ENCODE measurements at regions not wholly inside any gene's neighbourhood (a gene's known extent, or its start where the extent isn't known, plus 50 kb on each side); places are given as distances from the start of the nearest gene placed in this dataset.
"Not testable (repeated sequence)": the region's sequence is repeated elsewhere in the genome, so short reads cannot be mapped to it uniquely, and the experiment has no call there.

DNA sequence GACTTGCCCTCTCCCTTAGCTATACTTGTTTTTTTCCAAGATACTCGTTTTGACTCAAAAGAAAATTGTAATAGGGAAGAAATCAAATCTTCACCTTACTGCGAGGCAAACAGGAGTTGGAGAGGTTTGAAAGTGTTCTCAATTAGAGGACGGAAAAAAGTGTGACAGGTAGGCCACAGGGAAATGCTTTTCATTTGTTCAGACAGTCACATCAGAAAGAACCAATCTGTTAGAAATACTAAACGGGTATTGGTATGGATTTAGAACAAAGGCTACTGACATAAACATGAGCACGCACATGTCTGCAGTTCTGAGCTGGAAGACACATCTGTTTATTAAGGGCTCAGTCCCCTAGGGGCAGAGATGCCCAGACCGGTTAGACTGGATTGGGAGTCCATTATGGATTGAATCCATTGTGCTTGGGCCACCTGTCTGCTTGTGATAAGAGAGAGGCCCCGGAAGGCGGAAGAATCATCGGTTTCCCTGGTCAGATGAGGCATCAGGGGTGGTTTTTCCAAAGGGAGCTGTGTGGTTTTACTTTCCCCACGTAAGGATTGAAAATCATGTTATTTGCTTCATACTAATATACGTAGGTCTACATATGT is 220.9 kb upstream of the MYLIP start:
- Histone ChIP-seq H3K4me3 (ENCODE audit: low read depth, low read length) (no peak overlapping the region), H3K27ac (ENCODE audit: insufficient read depth, low read length, poor library complexity, severe bottlenecking) (no peak overlapping the region), H3K9me3 (ENCODE audit: control insufficient read depth in 2 of 2, low read length in 2 of 2) (no peaks in the 10 kb centered on the region), H3K27me3 (ENCODE audit: control insufficient read depth, insufficient read depth, low read length) (no peaks in the 10 kb centered on the region), H3K36me3 (ENCODE audit: control insufficient read depth, insufficient read depth, low read length) (no peaks in the 10 kb centered on the region), H3K4me1 (ENCODE audit: control insufficient read depth, insufficient read depth, low read length, poor library complexity, severe bottlenecking) (no peaks in the 10 kb centered on the region)
- ATAC-seq (ENCODE audit: low read depth in 2 of 2) = no peak
- Mint-ChIP-seq H3K9me3 (no peaks in the 10 kb centered on the region), H3K4me3 (no peak overlapping the region), H3K4me1 (no peaks in the 10 kb centered on the region), H3K36me3 (no peaks in the 10 kb centered on the region), H3K27ac (no peak overlapping the region), H3K27me3 (peaks cover 4% of the 10 kb centered on the region)
- no peak for DNase-seq

DNA sequence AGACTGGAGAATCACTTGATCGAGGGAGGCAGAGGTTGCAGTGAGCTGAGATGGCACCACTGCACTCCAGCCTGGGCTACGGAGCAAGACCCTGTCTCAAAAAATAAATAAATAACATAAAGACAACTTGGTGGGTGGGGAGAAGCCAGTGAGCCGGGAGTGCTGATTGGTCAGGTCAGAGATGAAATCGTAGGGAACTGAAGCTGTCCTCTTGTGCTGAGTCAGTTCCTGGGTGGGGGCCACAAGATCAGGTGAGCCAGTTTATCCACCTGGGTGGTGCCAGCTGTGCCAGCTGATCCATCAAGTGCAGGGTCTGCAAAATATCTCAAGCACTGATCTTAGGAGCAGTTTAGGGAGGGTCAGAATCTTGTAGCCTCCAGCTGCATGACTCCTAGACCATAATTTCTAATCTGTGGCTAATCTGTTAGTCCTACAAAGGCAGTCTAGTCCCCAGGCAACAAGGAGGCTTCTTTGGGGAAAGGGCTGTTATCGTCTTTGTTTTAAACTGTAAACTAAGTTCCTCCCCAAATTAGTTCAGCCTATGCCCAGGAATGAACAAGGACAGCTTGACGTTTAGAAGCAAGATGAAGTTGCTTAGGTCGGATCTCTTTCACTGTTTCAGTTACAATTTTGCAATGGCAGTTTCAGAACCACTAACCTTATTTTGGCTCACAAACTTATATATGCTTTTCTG is 221.5 kb upstream of the MYLIP start:
- not testable (repeated sequence) for H3K4me1 Mint-ChIP-seq; H3K27ac Mint-ChIP-seq; H3K36me3 ChIP-seq (ENCODE audit: control insufficient read depth, insufficient read depth, low read length); H3K9me3 ChIP-seq (ENCODE audit: control insufficient read depth in 2 of 2, low read length in 2 of 2); ATAC-seq (ENCODE audit: low read depth in 2 of 2); H3K27me3 ChIP-seq (ENCODE audit: control insufficient read depth, insufficient read depth, low read length); H3K27me3 Mint-ChIP-seq; H3K27ac ChIP-seq (ENCODE audit: insufficient read depth, low read length, poor library complexity, severe bottlenecking); H3K4me3 ChIP-seq (ENCODE audit: low read depth, low read length); H3K4me1 ChIP-seq (ENCODE audit: control insufficient read depth, insufficient read depth, low read length, poor library complexity, severe bottlenecking); H3K36me3 Mint-ChIP-seq; H3K9me3 Mint-ChIP-seq
- peak overlapping the region in 1 of 4 donors; percentile 18 for H3K4me3 Mint-ChIP-seq
- peak in 1 of 3 donors; percentile 28 for DNase-seq

DNA sequence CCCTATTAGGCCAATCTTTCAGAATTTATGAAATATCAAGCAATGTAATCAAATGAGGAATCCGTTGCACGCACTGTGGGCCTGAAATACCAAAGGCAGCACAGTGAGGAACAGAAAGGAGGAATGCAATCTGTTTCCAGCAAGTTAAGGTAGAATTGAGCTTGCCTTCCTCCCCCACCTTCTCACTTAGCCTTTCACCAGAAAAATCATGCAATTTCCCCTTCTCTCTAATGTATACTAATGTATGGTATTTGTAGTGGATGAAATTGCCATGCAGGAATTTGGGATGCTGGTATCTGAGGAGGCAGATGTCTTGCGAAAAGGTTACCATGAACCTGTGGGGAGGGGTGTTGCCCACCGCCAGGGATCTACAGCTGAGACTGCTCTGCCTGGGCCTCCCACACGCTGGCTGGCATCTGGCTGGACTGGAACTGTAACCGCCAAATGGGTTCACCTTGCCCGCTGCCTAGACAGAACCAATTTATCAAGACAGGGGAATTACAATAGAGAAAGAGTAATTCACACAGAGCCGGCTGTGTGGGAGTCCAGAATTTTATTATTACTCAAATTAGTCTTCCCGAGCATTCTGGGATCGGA is 222.4 kb upstream of the MYLIP start:
- H3K27me3 ChIP-seq (ENCODE audit: control insufficient read depth, insufficient read depth, low read length) = no peaks in the 10 kb centered on the region
- H3K4me3 ChIP-seq (ENCODE audit: low read depth, low read length) = no peak overlapping the region
- no peak overlapping the region for H3K27ac Mint-ChIP-seq
- H3K4me3 Mint-ChIP-seq = no peak overlapping the region
- H3K27ac ChIP-seq (ENCODE audit: insufficient read depth, low read length, poor library complexity, severe bottlenecking) = no peak overlapping the region
- ATAC-seq (ENCODE audit: low read depth in 2 of 2) (no peak), DNase-seq (no peak)
- no peaks in the 10 kb centered on the region for H3K36me3 ChIP-seq (ENCODE audit: control insufficient read depth, insufficient read depth, low read length)
- H3K36me3 Mint-ChIP-seq = no peaks in the 10 kb centered on the region
- no peaks in the 10 kb centered on the region for H3K4me1 ChIP-seq (ENCODE audit: control insufficient read depth, insufficient read depth, low read length, poor library complexity, severe bottlenecking)
- peaks cover 4% of the 10 kb centered on the region for H3K27me3 Mint-ChIP-seq
- peaks cover 0 to under 1% (median 0%) of the 10 kb centered on the region in 4 donors for H3K4me1 Mint-ChIP-seq
- H3K9me3 Mint-ChIP-seq = peaks cover 0 to 1% (median 0%) of the 10 kb centered on the region in 7 donors
- no peaks in the 10 kb centered on the region for H3K9me3 ChIP-seq (ENCODE audit: control insufficient read depth in 2 of 2, low read length in 2 of 2)

DNA sequence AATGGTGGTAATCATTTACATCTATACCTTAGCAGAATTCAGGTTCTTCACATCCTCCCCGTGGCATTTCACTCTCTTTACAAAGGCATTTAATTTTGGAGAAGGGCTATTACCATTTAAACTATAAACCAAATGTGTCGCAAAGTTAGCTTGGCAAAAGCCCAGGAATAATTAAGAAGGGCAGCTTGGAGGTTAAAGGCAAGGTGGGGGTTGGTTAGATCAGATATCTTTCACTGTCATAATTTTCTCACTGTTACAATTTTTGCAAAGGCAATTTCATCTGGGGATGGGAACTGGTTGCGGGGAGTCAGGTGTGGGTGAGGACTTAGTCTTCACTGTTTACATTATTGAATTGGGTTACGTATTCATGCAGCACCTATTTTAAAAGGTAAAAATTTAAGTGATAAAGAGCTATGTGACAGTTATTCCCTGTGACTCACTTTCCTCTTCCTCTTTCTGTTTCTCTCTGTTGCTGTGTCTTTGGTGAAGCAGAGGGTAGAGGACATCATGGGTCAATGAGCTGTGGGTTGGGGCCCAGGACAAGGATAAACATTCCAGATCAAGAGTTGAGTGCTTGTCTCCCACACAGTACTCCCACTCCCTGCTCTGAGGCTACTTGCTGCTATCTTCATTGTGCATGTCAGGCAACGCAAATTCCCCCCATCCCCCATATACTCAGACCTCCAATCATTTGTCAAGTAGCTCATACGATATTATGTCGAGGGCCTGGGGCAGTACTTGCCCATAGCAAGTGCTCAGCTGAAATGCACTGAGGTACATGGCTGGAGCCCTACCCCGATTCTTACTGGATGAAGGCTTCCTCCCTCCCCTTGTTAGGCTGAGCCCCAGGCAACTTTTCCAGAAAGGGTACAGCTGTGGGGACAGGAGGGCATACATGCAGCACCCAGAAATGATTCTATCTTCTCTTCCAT is 223.1 kb upstream of the MYLIP start:
- no peak overlapping the region for H3K27ac ChIP-seq (ENCODE audit: insufficient read depth, low read length, poor library complexity, severe bottlenecking)
- H3K27me3 Mint-ChIP-seq = no peaks in the 10 kb centered on the region
- H3K27me3 ChIP-seq (ENCODE audit: control insufficient read depth, insufficient read depth, low read length) = no peaks in the 10 kb centered on the region
- H3K9me3 ChIP-seq (ENCODE audit: control insufficient read depth in 2 of 2, low read length in 2 of 2) = no peaks in the 10 kb centered on the region
- H3K4me3 ChIP-seq (ENCODE audit: low read depth, low read length) = no peak overlapping the region
- no peaks in the 10 kb centered on the region for H3K36me3 ChIP-seq (ENCODE audit: control insufficient read depth, insufficient read depth, low read length)
- H3K9me3 Mint-ChIP-seq = peaks cover 0 to 2% (median 0%) of the 10 kb centered on the region in 7 donors
- no peak overlapping the region for H3K27ac Mint-ChIP-seq
- DNase-seq (no peak), ATAC-seq (ENCODE audit: low read depth in 2 of 2) (no peak)
- no peak overlapping the region for H3K4me3 Mint-ChIP-seq
- H3K36me3 Mint-ChIP-seq = no peaks in the 10 kb centered on the region
- peaks cover 0 to 3% (median 0%) of the 10 kb centered on the region in 4 donors for H3K4me1 Mint-ChIP-seq
- H3K4me1 ChIP-seq (ENCODE audit: control insufficient read depth, insufficient read depth, low read length, poor library complexity, severe bottlenecking) = no peaks in the 10 kb centered on the region

DNA sequence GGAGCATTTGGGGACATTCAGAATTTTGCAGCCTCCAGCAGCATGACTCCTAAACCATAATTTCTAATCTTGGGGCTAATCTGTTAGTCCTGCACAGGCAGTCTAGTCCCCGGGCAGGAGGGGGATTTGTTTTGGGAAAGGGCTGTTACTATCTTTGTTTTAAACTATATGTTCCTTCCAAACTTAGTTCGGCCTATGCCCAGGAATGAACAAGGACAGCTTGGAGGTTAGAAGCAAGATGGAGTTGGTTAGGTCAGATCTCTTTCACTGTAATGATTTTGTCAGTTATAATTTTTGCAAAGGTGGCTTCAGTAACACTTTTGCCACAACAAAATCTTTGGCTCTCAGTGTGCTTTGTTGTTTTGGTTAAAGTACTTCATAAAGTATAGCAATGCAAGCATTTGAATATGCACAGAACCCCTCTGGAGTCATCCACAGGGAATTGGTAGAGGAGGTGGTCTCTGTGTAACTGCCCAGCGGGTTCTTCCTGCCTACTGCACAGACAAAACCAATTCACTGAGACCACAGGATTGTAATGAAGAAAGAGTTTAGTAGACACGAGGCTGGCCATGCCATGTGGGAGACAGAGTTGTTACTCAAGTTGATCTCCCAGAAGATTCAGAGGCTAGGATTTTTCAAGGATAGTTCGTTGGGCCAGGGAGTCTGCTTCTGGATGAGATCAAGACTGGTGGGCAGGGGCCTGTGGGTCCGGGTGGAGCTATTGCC is 224.1 kb upstream of the MYLIP start:
- no peaks in the 10 kb centered on the region for H3K27me3 Mint-ChIP-seq
- Histone ChIP-seq H3K9me3 (ENCODE audit: control insufficient read depth in 2 of 2, low read length in 2 of 2) (no peaks in the 10 kb centered on the region), H3K27ac (ENCODE audit: insufficient read depth, low read length, poor library complexity, severe bottlenecking) (no peak overlapping the region), H3K4me3 (ENCODE audit: low read depth, low read length) (no peak overlapping the region), H3K4me1 (ENCODE audit: control insufficient read depth, insufficient read depth, low read length, poor library complexity, severe bottlenecking) (no peaks in the 10 kb centered on the region), H3K27me3 (ENCODE audit: control insufficient read depth, insufficient read depth, low read length) (no peaks in the 10 kb centered on the region), H3K36me3 (ENCODE audit: control insufficient read depth, insufficient read depth, low read length) (no peaks in the 10 kb centered on the region)
- ATAC-seq (ENCODE audit: low read depth in 2 of 2) = no peak
- H3K4me1 Mint-ChIP-seq = peaks cover 0 to 4% (median 2%) of the 10 kb centered on the region in 4 donors
- H3K4me3 Mint-ChIP-seq = no peak overlapping the region
- H3K36me3 Mint-ChIP-seq = no peaks in the 10 kb centered on the region
- peaks cover 0 to 3% (median 0%) of the 10 kb centered on the region in 7 donors for H3K9me3 Mint-ChIP-seq
- H3K27ac Mint-ChIP-seq = peak overlapping the region in 1 of 3 donors; percentile 37
- no peak for DNase-seq

DNA sequence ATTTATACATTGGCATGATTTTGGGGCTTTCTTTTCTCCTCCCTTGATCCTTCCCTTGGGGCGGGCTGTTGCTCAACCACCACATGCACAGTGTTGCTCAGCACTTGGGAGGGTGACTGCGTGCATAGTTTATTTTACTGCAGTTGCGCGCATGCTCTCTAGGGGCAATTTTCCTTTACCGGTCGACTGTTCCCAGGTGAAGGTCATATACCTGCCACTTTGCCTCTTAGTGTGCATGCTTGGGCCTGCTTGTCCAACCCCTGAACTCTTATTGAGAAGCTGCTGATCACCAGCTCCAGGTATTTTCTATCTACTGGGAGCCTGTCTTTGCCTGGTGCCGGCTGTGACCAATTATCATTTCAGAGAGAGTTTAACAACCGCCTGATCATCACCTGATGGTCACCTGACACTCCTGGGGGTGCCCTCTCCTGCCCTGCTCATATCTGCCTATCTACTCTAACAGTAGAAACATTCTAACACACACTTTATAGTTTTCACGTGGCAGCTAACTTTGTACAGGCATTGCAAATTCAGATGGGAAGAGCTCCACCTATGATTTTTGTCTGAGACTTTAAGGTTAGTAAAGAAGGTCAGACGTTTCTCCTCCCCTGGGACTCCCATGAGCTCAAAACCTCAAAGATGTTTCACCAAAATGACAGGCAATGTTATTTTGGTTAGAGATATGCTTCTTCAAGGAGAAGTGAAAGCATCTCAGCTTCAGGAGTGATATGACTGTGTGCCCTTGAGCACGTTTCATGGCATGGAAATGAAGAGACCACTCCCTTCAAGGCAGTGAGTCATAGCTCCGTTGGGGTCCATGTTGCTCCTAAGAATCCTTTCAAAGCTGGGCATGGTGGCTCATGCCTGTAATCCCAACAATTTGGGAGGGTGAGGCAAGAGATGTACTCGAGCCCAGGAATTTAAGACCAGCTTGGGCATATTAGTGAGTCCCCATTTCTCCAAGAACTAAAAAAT is 227.5 kb upstream of the MYLIP start:
- Mint-ChIP-seq H3K4me3 (no peak overlapping the region), H3K27ac (peak overlapping the region in 1 of 3 donors; percentile 7), H3K27me3 (no peaks in the 10 kb centered on the region), H3K4me1 (peaks cover 0 to 5% (median 2%) of the 10 kb centered on the region in 4 donors), H3K9me3 (peaks cover 0 to 3% (median 0%) of the 10 kb centered on the region in 7 donors), H3K36me3 (no peaks in the 10 kb centered on the region)
- H3K4me1 ChIP-seq (ENCODE audit: control insufficient read depth, insufficient read depth, low read length, poor library complexity, severe bottlenecking) = no peaks in the 10 kb centered on the region
- H3K4me3 ChIP-seq (ENCODE audit: low read depth, low read length) = no peak overlapping the region
- ATAC-seq (ENCODE audit: low read depth in 2 of 2) (peak; percentile 46 to 65), DNase-seq (peak in 1 of 3 donors; percentile 77)
- no peaks in the 10 kb centered on the region for H3K36me3 ChIP-seq (ENCODE audit: control insufficient read depth, insufficient read depth, low read length)
- no peak overlapping the region for H3K27ac ChIP-seq (ENCODE audit: insufficient read depth, low read length, poor library complexity, severe bottlenecking)
- no peaks in the 10 kb centered on the region for H3K9me3 ChIP-seq (ENCODE audit: control insufficient read depth in 2 of 2, low read length in 2 of 2)
- no peaks in the 10 kb centered on the region for H3K27me3 ChIP-seq (ENCODE audit: control insufficient read depth, insufficient read depth, low read length)
